H1 (cell line): ENCODE measurements at regions not wholly inside any gene's neighbourhood (a gene's known extent, or its start where the extent isn't known, plus 50 kb on each side); places are given as distances from the start of the nearest gene placed in this dataset.

Experiments
- SAP30 ChIP-seq: fragments of 300-600 bp; sonication (generic); IDR thresholded peaks from 2 replicates; pipeline ENCODE4 v1.7.1; 2012; ENCODE audit warnings: low read length, moderate library complexity, mild to moderate bottlenecking, inconsistent platforms; ENCODE audit not compliant: insufficient read depth, insufficient replicate concordance
- TF ChIP-seq, protein P1 (sequence below), 3 experiments: IDR thresholded peaks; 1 replicate in 2 of 3; 2 replicates in 1 of 3; pipeline versions ENCODE4 v1.5.1 to v1.6.1; 2011; ENCODE audit warnings: low read length in 3 of 3, mild to moderate bottlenecking in 3 of 3, inconsistent platforms in 2 of 3, low read depth in 1 of 3, moderate library complexity in 1 of 3; ENCODE audit not compliant: insufficient read depth in 1 of 3; ENCODE audit errors: control extremely low read depth in 1 of 3
- TF ChIP-seq, protein P2 (sequence below): IDR thresholded peaks from 2 replicates; pipeline ENCODE4 v1.6.1; 2012; ENCODE audit warnings: inconsistent platforms

DNA sequence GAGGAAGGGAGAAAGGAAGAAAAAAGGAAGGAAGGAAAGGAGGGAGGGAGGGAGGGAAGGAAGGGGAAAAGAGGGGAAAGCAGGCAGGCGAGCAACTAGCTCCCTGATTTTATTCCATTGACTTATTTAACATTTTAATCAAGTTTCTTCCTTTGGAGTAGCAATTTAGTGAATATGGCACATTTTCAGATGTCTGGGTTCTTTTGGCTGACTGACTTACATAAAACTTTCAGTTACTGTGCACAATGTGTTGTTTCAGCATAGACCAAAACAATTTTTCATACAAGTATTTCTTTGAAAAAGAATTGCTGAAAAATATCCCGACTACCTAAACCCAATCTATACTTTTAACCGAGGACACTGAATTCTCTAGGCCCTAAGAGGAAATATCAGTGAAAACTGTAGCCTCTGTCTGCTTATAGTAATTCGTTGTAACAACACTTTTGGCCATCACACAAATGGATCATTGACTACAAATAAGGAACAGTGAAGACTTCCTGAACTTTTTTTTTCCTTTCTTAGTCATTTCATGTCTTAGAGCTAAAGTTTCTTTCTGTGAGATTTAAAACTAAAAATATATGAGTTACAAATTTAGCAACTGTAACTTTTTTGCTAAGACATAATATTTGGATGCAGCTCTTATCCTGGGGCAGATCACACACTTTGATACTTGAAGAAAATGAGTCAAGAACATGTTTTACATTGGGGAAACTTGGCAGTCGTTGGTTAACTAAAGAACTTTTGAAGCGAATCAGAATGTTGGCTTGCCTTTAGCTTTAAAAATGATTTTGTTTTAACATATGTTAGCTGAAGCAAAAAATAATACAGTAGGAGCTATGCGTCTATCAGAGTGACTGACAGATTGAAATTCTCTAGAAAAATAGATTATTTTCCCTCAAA is 79.6 kb downstream of the SOX2 start:
- TF ChIP-seq, protein P1, sequence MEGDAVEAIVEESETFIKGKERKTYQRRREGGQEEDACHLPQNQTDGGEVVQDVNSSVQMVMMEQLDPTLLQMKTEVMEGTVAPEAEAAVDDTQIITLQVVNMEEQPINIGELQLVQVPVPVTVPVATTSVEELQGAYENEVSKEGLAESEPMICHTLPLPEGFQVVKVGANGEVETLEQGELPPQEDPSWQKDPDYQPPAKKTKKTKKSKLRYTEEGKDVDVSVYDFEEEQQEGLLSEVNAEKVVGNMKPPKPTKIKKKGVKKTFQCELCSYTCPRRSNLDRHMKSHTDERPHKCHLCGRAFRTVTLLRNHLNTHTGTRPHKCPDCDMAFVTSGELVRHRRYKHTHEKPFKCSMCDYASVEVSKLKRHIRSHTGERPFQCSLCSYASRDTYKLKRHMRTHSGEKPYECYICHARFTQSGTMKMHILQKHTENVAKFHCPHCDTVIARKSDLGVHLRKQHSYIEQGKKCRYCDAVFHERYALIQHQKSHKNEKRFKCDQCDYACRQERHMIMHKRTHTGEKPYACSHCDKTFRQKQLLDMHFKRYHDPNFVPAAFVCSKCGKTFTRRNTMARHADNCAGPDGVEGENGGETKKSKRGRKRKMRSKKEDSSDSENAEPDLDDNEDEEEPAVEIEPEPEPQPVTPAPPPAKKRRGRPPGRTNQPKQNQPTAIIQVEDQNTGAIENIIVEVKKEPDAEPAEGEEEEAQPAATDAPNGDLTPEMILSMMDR (IDR thresholded peaks at IDR 0.05; ENCODE audit: control extremely low read depth in 1 of 3, insufficient read depth in 1 of 3, low read depth in 1 of 3, low read length in 3 of 3): no peak
- TF ChIP-seq, protein P2, sequence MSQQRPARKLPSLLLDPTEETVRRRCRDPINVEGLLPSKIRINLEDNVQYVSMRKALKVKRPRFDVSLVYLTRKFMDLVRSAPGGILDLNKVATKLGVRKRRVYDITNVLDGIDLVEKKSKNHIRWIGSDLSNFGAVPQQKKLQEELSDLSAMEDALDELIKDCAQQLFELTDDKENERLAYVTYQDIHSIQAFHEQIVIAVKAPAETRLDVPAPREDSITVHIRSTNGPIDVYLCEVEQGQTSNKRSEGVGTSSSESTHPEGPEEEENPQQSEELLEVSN: no peak
- no peak for TF ChIP-seq SAP30
